Activated CD4-positive, alpha-beta T cell treated with anti-CD3 and anti-CD28 coated beads for 36 hours (primary cell): ENCODE measurements at regions not wholly inside any gene's neighbourhood (a gene's known extent, or its start where the extent isn't known, plus 50 kb on each side); places are given as distances from the start of the nearest gene placed in this dataset.

Experiments
- ATAC-seq: fragments of 200-7000 bp; cut with Tn5 transposase; one replicate; pipeline ENCODE4 v1.10.0; 2021; ENCODE audit warnings: mild to moderate bottlenecking, moderate library complexity
- CTCF ChIA-PET: fragments of 350-600 bp; sonication (Branson Sonifier 250); formaldehyde crosslinking; loops from one replicate; lab custom pipeline; 2021; ENCODE audit warnings: antibody characterized with exemption; lab: Charles Lee
- POLR2A ChIA-PET: fragments of 350-600 bp; sonication (Branson Sonifier 250); formaldehyde crosslinking; loops from one replicate; lab custom pipeline; 2021; ENCODE audit warnings: antibody characterized with exemption, inconsistent platforms; lab: Charles Lee
- DNase-seq: peaks from one replicate; pipeline ENCODE4 v3.0.0-alpha.2; 2020
- H3K27ac Mint-ChIP-seq: one replicate; pipeline ENCODE4 v1.8.0; 2021; ENCODE audit warnings: mixed read lengths
- H3K27me3 Mint-ChIP-seq: one replicate; pipeline ENCODE4 v1.8.0; 2021; ENCODE audit warnings: mixed read lengths
- H3K36me3 Mint-ChIP-seq: one replicate; pipeline ENCODE4 v1.8.0; 2021; ENCODE audit warnings: low read depth, mixed read lengths
- H3K4me1 Mint-ChIP-seq: one replicate; pipeline ENCODE4 v1.8.0; 2021; ENCODE audit warnings: mixed read lengths
- H3K4me3 Mint-ChIP-seq: one replicate; pipeline ENCODE4 v1.8.0; 2021; ENCODE audit warnings: mild to moderate bottlenecking, moderate library complexity, mixed read lengths
- H3K9me3 Mint-ChIP-seq: one replicate; pipeline ENCODE4 v1.8.0; 2021; ENCODE audit warnings: low read depth, mixed read lengths
- intact Hi-C, 2 experiments: fragments of 100-400 bp; cut with DNase I in 1 of 2; cut with micrococcal nuclease in 1 of 2; formaldehyde crosslinking; loops; one replicate each; pipeline versions ENCODE4 v1.14.2 to v1.15.1; 2022 to 2024; cut with DNase I, micrococcal nuclease

GRCh38 chr6:18561037-18561750, 174.0 kb downstream of the RNF144B start:
- intact Hi-C loops, result no loop called here
- CTCF ChIA-PET, result no interaction called here
- POLR2A ChIA-PET, result no interaction called here
- no peaks in the 10 kb centered on the region for H3K4me1 Mint-ChIP-seq
- H3K9me3 Mint-ChIP-seq, result no peaks in the 10 kb centered on the region
- ATAC-seq, result no peak
- H3K27ac Mint-ChIP-seq, result no peak overlapping the region
- no peak overlapping the region for H3K4me3 Mint-ChIP-seq
- DNase-seq, result no peak
- peaks cover 13% of the 10 kb centered on the region for H3K27me3 Mint-ChIP-seq
- no peaks in the 10 kb centered on the region for H3K36me3 Mint-ChIP-seq

- ATAC-seq (no peak), DNase-seq (no peak)
- Mint-ChIP-seq H3K36me3 (no peaks in the 10 kb centered on the region), H3K27ac (no peak overlapping the region), H3K4me3 (no peak overlapping the region), H3K27me3 (peaks cover 16% of the 10 kb centered on the region), H3K4me1 (no peaks in the 10 kb centered on the region), H3K9me3 (no peaks in the 10 kb centered on the region)
- ChIA-PET POLR2A (no interaction called here), CTCF (no interaction called here)
- intact Hi-C loops, result no loop called here
Observed at GRCh38 chr6:18562726-18563125, 175.6 kb downstream of the RNF144B start.

- ATAC-seq, result no peak
- intact Hi-C loops, result no loop called here
- CTCF ChIA-PET, result no interaction called here
Observed at GRCh38 chr6:18564775-18565174, 177.6 kb downstream of the RNF144B start.

GRCh38 chr6:18565231-18565630, 178.1 kb downstream of the RNF144B start:
- Mint-ChIP-seq H3K4me3 (no peak overlapping the region), H3K27me3 (peaks cover 22% of the 10 kb centered on the region), H3K36me3 (no peaks in the 10 kb centered on the region), H3K4me1 (no peaks in the 10 kb centered on the region), H3K9me3 (no peaks in the 10 kb centered on the region), H3K27ac (no peak overlapping the region)
- ATAC-seq (no peak), DNase-seq (no peak)
- POLR2A ChIA-PET, result no interaction called here
- CTCF ChIA-PET, result no interaction called here
- intact Hi-C loops, result no loop called here

More at GRCh38 chr6:18564775-18565174, 177.6 kb downstream of the RNF144B start:
- POLR2A ChIA-PET, result no interaction called here
- H3K27ac Mint-ChIP-seq, result no peak overlapping the region
- no peak for DNase-seq
- no peaks in the 10 kb centered on the region for H3K4me1 Mint-ChIP-seq
- no peaks in the 10 kb centered on the region for H3K9me3 Mint-ChIP-seq
- H3K27me3 Mint-ChIP-seq, result peaks cover 22% of the 10 kb centered on the region
- H3K4me3 Mint-ChIP-seq, result no peak overlapping the region
- no peaks in the 10 kb centered on the region for H3K36me3 Mint-ChIP-seq

GRCh38 chr6:18567380-18567779, 180.2 kb downstream of the RNF144B start:
- H3K9me3 Mint-ChIP-seq, result no peaks in the 10 kb centered on the region
- H3K36me3 Mint-ChIP-seq, result no peaks in the 10 kb centered on the region
- CTCF ChIA-PET, result interaction anchor here (1.7 kb wide), 1 partner anchor 39 kb away, joined by 4 read pairs; no protein-coding TSS in a partner anchor
- no peaks in the 10 kb centered on the region for H3K4me1 Mint-ChIP-seq
- intact Hi-C loops, result no loop called here
- peaks cover 18% of the 10 kb centered on the region for H3K27me3 Mint-ChIP-seq
- no peak for DNase-seq
- no peak for ATAC-seq
- no peak overlapping the region for H3K27ac Mint-ChIP-seq
- POLR2A ChIA-PET, result no interaction called here
- no peak overlapping the region for H3K4me3 Mint-ChIP-seq

GRCh38 chr6:18577491-18577890, 190.3 kb downstream of the RNF144B start:
- H3K36me3 Mint-ChIP-seq, result no peaks in the 10 kb centered on the region

GRCh38 chr6:18579166-18579565, 192.0 kb downstream of the RNF144B start:
- Mint-ChIP-seq H3K27me3 (peaks cover 33% of the 10 kb centered on the region), H3K4me3 (no peak overlapping the region), H3K27ac (no peak overlapping the region), H3K4me1 (no peaks in the 10 kb centered on the region), H3K36me3 (no peaks in the 10 kb centered on the region), H3K9me3 (peaks cover 2% of the 10 kb centered on the region)
- POLR2A ChIA-PET, result no interaction called here
- ATAC-seq, result no peak
- DNase-seq, result no peak
- intact Hi-C loops, result no loop called here
- CTCF ChIA-PET, result no interaction called here

More at GRCh38 chr6:18577491-18577890, 190.3 kb downstream of the RNF144B start:
- ChIA-PET POLR2A (no interaction called here), CTCF (no interaction called here)
- Mint-ChIP-seq H3K9me3 (peaks cover 2% of the 10 kb centered on the region), H3K27me3 (peaks cover 27% of the 10 kb centered on the region), H3K4me3 (no peak overlapping the region), H3K4me1 (no peaks in the 10 kb centered on the region), H3K27ac (no peak overlapping the region)
- DNase-seq (no peak), ATAC-seq (no peak)
- intact Hi-C loops, result no loop called here

- no peaks in the 10 kb centered on the region for H3K4me1 Mint-ChIP-seq
- H3K9me3 Mint-ChIP-seq, result peaks cover 2% of the 10 kb centered on the region
- intact Hi-C loops, result no loop called here
- H3K27ac Mint-ChIP-seq, result no peak overlapping the region
- H3K4me3 Mint-ChIP-seq, result no peak overlapping the region
- ChIA-PET POLR2A (no interaction called here), CTCF (no interaction called here)
- DNase-seq (no peak), ATAC-seq (no peak)
- H3K27me3 Mint-ChIP-seq, result peaks cover 33% of the 10 kb centered on the region
- no peaks in the 10 kb centered on the region for H3K36me3 Mint-ChIP-seq
Observed at GRCh38 chr6:18579869-18580268, 192.7 kb downstream of the RNF144B start.

- DNase-seq (no peak), ATAC-seq (no peak)
- CTCF ChIA-PET, result no interaction called here
- POLR2A ChIA-PET, result no interaction called here
- Mint-ChIP-seq H3K36me3 (no peaks in the 10 kb centered on the region), H3K4me1 (no peaks in the 10 kb centered on the region), H3K27me3 (peaks cover 15% of the 10 kb centered on the region), H3K9me3 (no peaks in the 10 kb centered on the region), H3K4me3 (no peak overlapping the region), H3K27ac (no peak overlapping the region)
- intact Hi-C loops, result no loop called here
Observed at GRCh38 chr6:18584372-18584771, 197.2 kb downstream of the RNF144B start.

- Mint-ChIP-seq H3K9me3 (no peaks in the 10 kb centered on the region), H3K36me3 (no peaks in the 10 kb centered on the region), H3K27ac (no peak overlapping the region), H3K4me3 (no peak overlapping the region), H3K4me1 (no peaks in the 10 kb centered on the region), H3K27me3 (peaks cover 15% of the 10 kb centered on the region)
- no peak for ATAC-seq
- intact Hi-C loops, result no loop called here
- no peak for DNase-seq
- ChIA-PET POLR2A (no interaction called here), CTCF (no interaction called here)
Observed at GRCh38 chr6:18585032-18585573, 198.0 kb downstream of the RNF144B start.

GRCh38 chr6:18586133-18586532, 199.0 kb downstream of the RNF144B start:
- H3K27me3 Mint-ChIP-seq, result peaks cover 11% of the 10 kb centered on the region
- no peaks in the 10 kb centered on the region for H3K36me3 Mint-ChIP-seq
- ATAC-seq, result no peak
- H3K9me3 Mint-ChIP-seq, result no peaks in the 10 kb centered on the region
- DNase-seq, result no peak
- no peaks in the 10 kb centered on the region for H3K4me1 Mint-ChIP-seq
- POLR2A ChIA-PET, result no interaction called here
- H3K27ac Mint-ChIP-seq, result no peak overlapping the region
- intact Hi-C loops, result no loop called here
- no peak overlapping the region for H3K4me3 Mint-ChIP-seq
- CTCF ChIA-PET, result no interaction called here
